DOHH2 (cell line): ENCODE measurements at regions not wholly inside any gene's neighbourhood (a gene's known extent, or its start where the extent isn't known, plus 50 kb on each side); places are given as distances from the start of the nearest gene placed in this dataset.

Experiments used
- H3F3A ChIP-seq: fragments of 200-600 bp; sonication (generic), shearing (Covaris generic); 2 replicates; pipeline ENCODE4 v1.6.0; 2016; ENCODE audit warnings: antibody characterized with exemption, mild to moderate bottlenecking; ENCODE audit not compliant: control insufficient read depth, insufficient read depth
- H3K27ac ChIP-seq: fragments of 200-600 bp; sonication (generic); 2 replicates; pipeline ENCODE4 v1.5.1; 2014; ENCODE audit warnings: low read depth, mild to moderate bottlenecking, low read length, moderate library complexity
- H3K27me3 ChIP-seq: fragments of 200-600 bp; sonication (generic); 2 replicates; pipeline ENCODE4 v1.6.1; 2014; ENCODE audit warnings: mild to moderate bottlenecking, low read length, mixed read lengths; ENCODE audit not compliant: control insufficient read depth
- H3K36me3 ChIP-seq: fragments of 200-600 bp; sonication (generic); 2 replicates; pipeline ENCODE4 v1.6.1; 2014; ENCODE audit warnings: mild to moderate bottlenecking, low read length, moderate library complexity, mixed read lengths; ENCODE audit not compliant: control insufficient read depth
- H3K4me1 ChIP-seq: fragments of 200-600 bp; sonication (generic); 2 replicates; pipeline ENCODE4 v1.6.1; 2014; ENCODE audit warnings: mild to moderate bottlenecking, low read length, mixed read lengths; ENCODE audit not compliant: control insufficient read depth
- H3K4me2 ChIP-seq: fragments of 200-600 bp; sonication (generic); 2 replicates; pipeline ENCODE4 v1.6.0; 2014; ENCODE audit warnings: mild to moderate bottlenecking, low read length, moderate library complexity
- H3K4me3 ChIP-seq: fragments of 200-600 bp; sonication (generic); 2 replicates; pipeline ENCODE4 v1.5.1; 2014; ENCODE audit warnings: mild to moderate bottlenecking, low read length, mixed read lengths
- H3K79me2 ChIP-seq: fragments of 200-600 bp; sonication (generic); 2 replicates; pipeline ENCODE4 v1.6.1; 2014; ENCODE audit warnings: mild to moderate bottlenecking, low read length, mixed read lengths; ENCODE audit not compliant: control insufficient read depth
- H3K9me2 ChIP-seq: fragments of 200-600 bp; sonication (generic); replicated peaks from 2 replicates; pipeline ENCODE4 v1.6.1; 2014; ENCODE audit warnings: mild to moderate bottlenecking, low read length, mixed read lengths; ENCODE audit not compliant: control insufficient read depth
- H3K9me3 ChIP-seq: fragments of 200-600 bp; sonication (generic); 2 replicates; pipeline ENCODE4 v1.6.1; 2014; ENCODE audit warnings: antibody characterized with exemption, low read length, mixed read lengths; ENCODE audit not compliant: control insufficient read depth, insufficient read depth
- H4K20me1 ChIP-seq: fragments of 200-600 bp; sonication (generic); 2 replicates; pipeline ENCODE4 v1.6.0; 2014; ENCODE audit warnings: low read depth, mild to moderate bottlenecking, antibody characterized with exemption, low read length, moderate library complexity; ENCODE audit not compliant: control insufficient read depth, insufficient read depth
- CTCF ChIP-seq: fragments of 200-600 bp; sonication (generic); IDR thresholded peaks from one replicate; pipeline ENCODE4 v1.5.1; 2014; ENCODE audit warnings: antibody characterized with exemption, mild to moderate bottlenecking, low read depth, low read length; ENCODE audit not compliant: poor library complexity, severe bottlenecking
- EZH2phosphoT487 ChIP-seq: fragments of 200-600 bp; sonication (generic); IDR thresholded peaks from 2 replicates; pipeline ENCODE4 v1.6.1; 2017; ENCODE audit warnings: borderline replicate concordance, mild to moderate bottlenecking, antibody characterized with exemption, low read length, moderate library complexity, mixed read lengths

GRCh38 chr10:78362406-78363022, 328.9 kb downstream of the RPS24 start:
- TF ChIP-seq CTCF: no peak
- no peak for TF ChIP-seq EZH2phosphoT487
- H3K27me3 ChIP-seq: no peaks in the 10 kb centered on the region

DNA sequence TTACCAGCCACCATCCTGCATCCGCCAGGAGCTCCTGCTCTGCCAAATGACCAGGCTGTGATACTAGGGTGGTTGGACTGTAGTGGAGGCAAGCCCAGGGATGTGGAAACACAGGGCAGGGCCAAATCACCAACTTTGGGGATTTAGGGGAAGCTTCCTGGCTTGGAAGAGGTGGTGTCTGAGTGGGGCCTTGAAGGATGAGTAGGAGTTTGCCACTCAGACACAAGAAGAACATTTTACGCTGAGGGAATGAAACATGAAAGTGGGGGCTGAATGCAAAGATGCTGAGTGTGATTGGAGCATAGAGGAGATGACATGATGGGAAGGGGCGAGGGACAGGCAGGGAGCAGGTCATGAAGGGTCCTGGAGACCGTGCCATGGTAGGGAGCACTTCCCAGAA, 329.5 kb downstream of the RPS24 start:
- TF ChIP-seq EZH2phosphoT487: no peak
- TF ChIP-seq CTCF: no peak
- Histone ChIP-seq H3K4me1 (no peaks in the 10 kb centered on the region), H3K27ac (no peak overlapping the region), H3K4me3 (no peak overlapping the region), H3K27me3 (no peaks in the 10 kb centered on the region; the same call in 1 of the 2 replicates), H3K9me2 (no peaks in the 10 kb centered on the region), H3K36me3 (no peaks in the 10 kb centered on the region), H3K79me2 (no peaks in the 10 kb centered on the region), H3K4me2 (no peak overlapping the region), H3F3A (no peaks in the 10 kb centered on the region), H4K20me1 (no peaks in the 10 kb centered on the region), H3K9me3 (no peaks in the 10 kb centered on the region)

More at GRCh38 chr10:78362406-78363022, 328.9 kb downstream of the RPS24 start:
- H3F3A ChIP-seq: no peaks in the 10 kb centered on the region
- H3K4me3 ChIP-seq: no peak overlapping the region
- H3K4me1 ChIP-seq: no peaks in the 10 kb centered on the region
- no peaks in the 10 kb centered on the region for H3K9me2 ChIP-seq
- no peak overlapping the region for H3K4me2 ChIP-seq
- no peaks in the 10 kb centered on the region for H4K20me1 ChIP-seq
- no peak overlapping the region for H3K27ac ChIP-seq
- no peaks in the 10 kb centered on the region for H3K36me3 ChIP-seq
- H3K79me2 ChIP-seq: no peaks in the 10 kb centered on the region
- H3K9me3 ChIP-seq: no peaks in the 10 kb centered on the region

DNA sequence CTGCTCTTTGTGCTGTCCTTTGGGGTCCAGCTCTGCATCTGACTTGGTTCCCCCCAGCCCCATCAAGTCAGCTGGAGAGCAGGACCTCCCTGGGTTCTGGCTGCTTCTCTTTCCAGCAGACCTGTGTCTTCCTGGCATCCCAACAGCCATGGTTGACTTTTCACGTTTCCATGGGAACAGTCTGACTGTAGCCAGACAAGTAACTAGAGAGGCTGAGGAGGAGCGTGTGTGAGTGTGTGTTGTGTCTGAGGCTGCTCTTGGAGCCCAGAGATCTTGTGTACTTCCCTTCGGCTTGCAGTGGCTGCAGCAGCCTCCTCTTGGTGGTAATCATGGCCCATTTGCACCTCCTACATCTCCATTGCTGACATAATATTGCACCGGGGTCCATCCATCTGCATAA, 332.0 kb downstream of the RPS24 start:
- H3K27ac ChIP-seq: no peak overlapping the region
- no peaks in the 10 kb centered on the region for H3K79me2 ChIP-seq
- no peaks in the 10 kb centered on the region; the same call in 1 of the 2 replicates for H3K27me3 ChIP-seq
- H3K4me2 ChIP-seq: no peak overlapping the region
- no peaks in the 10 kb centered on the region for H3K4me1 ChIP-seq
- H3K9me2 ChIP-seq: no peaks in the 10 kb centered on the region
- no peaks in the 10 kb centered on the region for H3K36me3 ChIP-seq
- H3K4me3 ChIP-seq: no peak overlapping the region
- H3K9me3 ChIP-seq: no peaks in the 10 kb centered on the region
- H4K20me1 ChIP-seq: no peaks in the 10 kb centered on the region
- no peaks in the 10 kb centered on the region for H3F3A ChIP-seq
- no peak for TF ChIP-seq CTCF
- no peak for TF ChIP-seq EZH2phosphoT487
